ENCODE measurements at regions not wholly inside any gene's neighbourhood (a gene's known extent, or its start where the extent isn't known, plus 50 kb on each side); places are given as distances from the start of the nearest gene placed in this dataset.

- ATAC-seq (ENCODE audit: insufficient read depth, low FRiP score) = no peak
- DNase-seq = no peak
- Histone ChIP-seq H3K27me3 (ENCODE audit: control insufficient read depth in 3 of 3, insufficient read depth in 3 of 3, low read length in 2 of 3) (no peaks in the 10 kb centered on the region), H3K4me3 (no peak overlapping the region), H3K36me3 (ENCODE audit: control insufficient read depth in 4 of 4, insufficient read depth in 4 of 4, low read length in 4 of 4) (no peaks in the 10 kb centered on the region), H3K9ac (ENCODE audit: insufficient read depth in 1 of 2, low read length in 2 of 2) (no peak overlapping the region), H3K27ac (ENCODE audit: low read depth in 1 of 2, low read length in 1 of 2) (no peak overlapping the region), H3K9me3 (ENCODE audit: control insufficient read depth in 4 of 4, insufficient read depth in 3 of 4, low read length in 3 of 4) (no peaks in the 10 kb centered on the region), H3K4me1 (ENCODE audit: control insufficient read depth in 5 of 5, insufficient read depth in 5 of 5, low read length in 5 of 5) (peaks cover 0 to 18% (median 4%) of the 10 kb centered on the region in 5 donors)
- no peak for TF ChIP-seq CTCF (IDR thresholded peaks at IDR 0.05; ENCODE audit: control extremely low read depth, extremely low read depth)
- WGBS, 2 donors = 43 to 50% methylated on average over 2 of the region's 2 CpGs
These were observed 278.5 kb downstream of the TMEM167A start for GRCh38 chr5:82798676-82799075.

- H3K9me3 ChIP-seq (ENCODE audit: control insufficient read depth in 4 of 4, insufficient read depth in 3 of 4, low read length in 3 of 4) = no peaks in the 10 kb centered on the region
- DNase-seq = no peak
- H3K27ac ChIP-seq (ENCODE audit: low read depth in 1 of 2, low read length in 1 of 2) = no peak overlapping the region
- H3K9ac ChIP-seq (ENCODE audit: insufficient read depth in 1 of 2, low read length in 2 of 2) = no peak overlapping the region
- 59 to 84% methylated on average over 5 of the region's 5 CpGs for WGBS, 2 donors
- peaks cover 0 to 25% (median 4%) of the 10 kb centered on the region in 5 donors for H3K4me1 ChIP-seq (ENCODE audit: control insufficient read depth in 5 of 5, insufficient read depth in 5 of 5, low read length in 5 of 5)
- H3K27me3 ChIP-seq (ENCODE audit: control insufficient read depth in 3 of 3, insufficient read depth in 3 of 3, low read length in 2 of 3) = no peaks in the 10 kb centered on the region
- H3K36me3 ChIP-seq (ENCODE audit: control insufficient read depth in 4 of 4, insufficient read depth in 4 of 4, low read length in 4 of 4) = no peaks in the 10 kb centered on the region
- TF ChIP-seq CTCF (IDR thresholded peaks at IDR 0.05; ENCODE audit: control extremely low read depth, extremely low read depth) = no peak
- no peak overlapping the region for H3K4me3 ChIP-seq
- ATAC-seq (ENCODE audit: insufficient read depth, low FRiP score) = no peak
These were observed 280.4 kb downstream of the TMEM167A start for GRCh38 chr5:82796643-82797416.

GRCh38 chr5:82794876-82795275, 282.3 kb downstream of the TMEM167A start:
- no peak overlapping the region for H3K9ac ChIP-seq (ENCODE audit: insufficient read depth in 1 of 2, low read length in 2 of 2)
- H3K27me3 ChIP-seq (ENCODE audit: control insufficient read depth in 3 of 3, insufficient read depth in 3 of 3, low read length in 2 of 3) = no peaks in the 10 kb centered on the region
- no peak for TF ChIP-seq CTCF (IDR thresholded peaks at IDR 0.05; ENCODE audit: control extremely low read depth, extremely low read depth)
- ATAC-seq (ENCODE audit: insufficient read depth, low FRiP score) (no peak), DNase-seq (no peak)
- no peak overlapping the region for H3K4me3 ChIP-seq
- WGBS, 2 donors = 88 to 98% methylated on average over 2 of the region's 2 CpGs
- H3K4me1 ChIP-seq (ENCODE audit: control insufficient read depth in 5 of 5, insufficient read depth in 5 of 5, low read length in 5 of 5) = peaks cover 0 to 29% (median 4%) of the 10 kb centered on the region in 5 donors
- H3K9me3 ChIP-seq (ENCODE audit: control insufficient read depth in 4 of 4, insufficient read depth in 3 of 4, low read length in 3 of 4) = no peaks in the 10 kb centered on the region
- no peaks in the 10 kb centered on the region for H3K36me3 ChIP-seq (ENCODE audit: control insufficient read depth in 4 of 4, insufficient read depth in 4 of 4, low read length in 4 of 4)
- no peak overlapping the region for H3K27ac ChIP-seq (ENCODE audit: low read depth in 1 of 2, low read length in 1 of 2)
